ENCODE measurements at regions not wholly inside any gene's neighbourhood (a gene's known extent, or its start where the extent isn't known, plus 50 kb on each side); places are given as distances from the start of the nearest gene placed in this dataset.

DNA sequence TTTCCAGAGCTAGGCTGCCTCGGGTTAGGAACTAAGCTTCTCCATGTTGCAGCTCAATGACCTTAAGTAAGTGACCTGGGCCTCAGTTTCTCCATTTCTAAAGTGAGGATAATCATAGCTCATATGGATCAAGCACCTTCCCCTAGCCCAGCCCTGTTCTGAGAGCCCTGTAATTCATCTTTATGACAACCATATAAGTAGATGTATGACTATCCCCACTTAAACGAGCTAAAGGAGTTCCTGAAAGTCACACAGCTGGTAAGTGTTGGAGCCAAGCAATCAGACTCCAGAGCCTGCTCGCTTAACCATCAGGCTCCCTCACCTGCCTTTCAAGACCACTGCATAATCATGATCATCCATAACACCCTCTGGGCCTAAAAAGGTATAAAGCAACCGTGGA is 135.4 kb downstream of the SP3 start:
- DNase-seq: no peak
- TF ChIP-seq, protein P1, sequence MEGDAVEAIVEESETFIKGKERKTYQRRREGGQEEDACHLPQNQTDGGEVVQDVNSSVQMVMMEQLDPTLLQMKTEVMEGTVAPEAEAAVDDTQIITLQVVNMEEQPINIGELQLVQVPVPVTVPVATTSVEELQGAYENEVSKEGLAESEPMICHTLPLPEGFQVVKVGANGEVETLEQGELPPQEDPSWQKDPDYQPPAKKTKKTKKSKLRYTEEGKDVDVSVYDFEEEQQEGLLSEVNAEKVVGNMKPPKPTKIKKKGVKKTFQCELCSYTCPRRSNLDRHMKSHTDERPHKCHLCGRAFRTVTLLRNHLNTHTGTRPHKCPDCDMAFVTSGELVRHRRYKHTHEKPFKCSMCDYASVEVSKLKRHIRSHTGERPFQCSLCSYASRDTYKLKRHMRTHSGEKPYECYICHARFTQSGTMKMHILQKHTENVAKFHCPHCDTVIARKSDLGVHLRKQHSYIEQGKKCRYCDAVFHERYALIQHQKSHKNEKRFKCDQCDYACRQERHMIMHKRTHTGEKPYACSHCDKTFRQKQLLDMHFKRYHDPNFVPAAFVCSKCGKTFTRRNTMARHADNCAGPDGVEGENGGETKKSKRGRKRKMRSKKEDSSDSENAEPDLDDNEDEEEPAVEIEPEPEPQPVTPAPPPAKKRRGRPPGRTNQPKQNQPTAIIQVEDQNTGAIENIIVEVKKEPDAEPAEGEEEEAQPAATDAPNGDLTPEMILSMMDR (IDR thresholded peaks at IDR 0.05): no peak

DNA sequence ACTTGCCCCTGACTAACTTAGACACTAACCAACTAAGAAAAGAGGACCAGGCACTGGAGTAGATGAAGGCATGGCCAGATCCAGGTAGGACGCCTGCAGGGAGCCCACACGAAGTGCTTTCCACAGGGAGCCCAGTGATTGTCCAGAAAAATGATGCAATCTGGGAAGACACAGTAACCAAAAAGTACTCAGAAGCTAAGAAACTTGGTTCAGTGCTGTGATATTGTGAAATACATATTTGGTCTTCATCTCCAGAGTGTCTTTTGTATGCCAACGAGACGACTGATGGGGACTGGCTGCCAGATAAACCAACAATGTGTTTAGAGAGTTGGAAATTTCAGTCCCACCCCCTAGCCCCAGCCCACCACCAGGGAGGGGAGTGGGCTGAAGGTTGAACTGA is 135.0 kb downstream of the SP3 start:
- no peak overlapping the region for H3K4me3 ChIP-seq
- no peaks in the 10 kb centered on the region for H3K4me1 ChIP-seq
- no peaks in the 10 kb centered on the region for H3K9me3 ChIP-seq
- H3K9ac ChIP-seq (ENCODE audit: low read depth in 2 of 2, low read length in 2 of 2): no peak overlapping the region
- TF ChIP-seq, protein P1 (IDR thresholded peaks at IDR 0.05): no peak
- intact Hi-C loops (cut with DNase I): no loop called here
- no peaks in the 10 kb centered on the region for H3K36me3 ChIP-seq
- DNase-seq: no peak
- H3K27ac ChIP-seq: no peak overlapping the region
- no peaks in the 10 kb centered on the region for H3K27me3 ChIP-seq

More for the DNA sequence above, 135.4 kb downstream of the SP3 start:
- intact Hi-C loops (cut with DNase I): no loop called here
- H3K27ac ChIP-seq: no peak overlapping the region
- no peaks in the 10 kb centered on the region for H3K4me1 ChIP-seq
- H3K27me3 ChIP-seq: no peaks in the 10 kb centered on the region
- no peak overlapping the region for H3K9ac ChIP-seq (ENCODE audit: low read depth in 2 of 2, low read length in 2 of 2)
- no peak overlapping the region for H3K4me3 ChIP-seq
- no peaks in the 10 kb centered on the region for H3K9me3 ChIP-seq
- no peaks in the 10 kb centered on the region for H3K36me3 ChIP-seq

DNA sequence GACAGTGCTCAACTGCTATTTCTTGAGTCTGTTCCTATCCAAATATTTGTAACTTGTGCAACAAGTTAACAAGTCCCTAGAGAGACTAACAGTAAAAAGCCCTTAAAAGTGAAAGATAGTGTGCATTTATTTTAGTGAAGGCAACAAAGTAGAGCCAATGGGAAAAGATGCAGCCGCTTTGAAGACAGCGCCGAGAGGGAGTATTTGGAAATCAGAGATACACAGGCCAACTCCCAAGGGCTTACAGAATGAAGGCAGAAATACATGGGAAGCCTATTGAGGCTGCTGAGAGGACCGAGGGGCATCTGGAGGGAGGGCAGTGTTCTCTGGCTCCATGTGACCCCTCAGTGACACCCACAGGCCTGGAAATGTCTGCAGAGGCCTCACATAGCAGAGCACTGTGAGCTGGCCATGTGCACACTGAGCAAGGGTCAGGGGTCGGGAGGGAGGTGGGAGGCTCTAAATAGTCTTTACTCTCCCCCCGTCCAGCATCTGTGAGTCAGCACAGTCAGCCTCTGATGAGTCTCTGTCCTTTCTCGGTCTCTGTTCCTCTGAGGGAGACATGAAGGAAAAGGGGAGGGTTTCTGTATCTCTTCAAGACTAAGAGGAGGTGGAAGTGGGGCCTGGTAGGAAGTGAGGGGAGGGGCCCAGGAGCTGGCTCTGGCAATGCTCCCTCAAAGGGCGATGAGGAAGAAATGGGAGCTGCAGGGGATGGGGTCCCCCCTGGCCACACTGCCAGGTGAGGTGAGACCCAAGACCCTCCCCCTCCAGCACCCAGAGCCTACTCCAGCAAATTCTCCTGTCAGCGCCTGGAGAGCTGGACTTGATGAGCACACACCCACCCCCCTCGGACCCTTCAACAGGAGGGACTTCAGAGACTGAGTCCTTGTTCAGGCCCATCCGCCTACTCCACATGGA is 133.6 kb downstream of the SP3 start:
- Histone ChIP-seq H3K36me3 (no peaks in the 10 kb centered on the region), H3K4me3 (no peak overlapping the region), H3K9ac (ENCODE audit: low read depth in 2 of 2, low read length in 2 of 2) (no peak overlapping the region), H3K9me3 (no peaks in the 10 kb centered on the region), H3K27ac (no peak overlapping the region), H3K4me1 (no peaks in the 10 kb centered on the region), H3K27me3 (no peaks in the 10 kb centered on the region)
- TF ChIP-seq, protein P1 (IDR thresholded peaks at IDR 0.05): no peak
- peak; percentile 35 for DNase-seq
- intact Hi-C loops (cut with DNase I): no loop called here

DNA sequence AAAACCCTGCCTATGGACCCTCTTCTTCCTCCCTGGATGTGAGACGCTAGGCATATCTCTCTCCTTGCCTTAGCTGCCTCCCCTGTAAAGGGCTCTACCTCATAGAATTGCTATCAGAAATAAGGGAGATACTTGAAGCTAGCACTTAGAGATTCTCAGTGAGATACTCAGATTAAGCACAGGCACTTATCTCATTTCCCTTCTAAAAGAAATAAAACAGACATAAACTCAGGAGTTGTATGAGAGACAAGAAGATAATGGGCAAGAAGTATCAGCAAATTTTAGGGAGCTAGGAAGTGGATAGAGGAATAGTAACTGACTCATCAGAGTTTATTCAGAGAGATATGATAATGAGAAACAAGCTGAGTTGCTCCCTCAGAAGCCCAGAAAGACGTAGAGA is 131.0 kb downstream of the SP3 start:
- Histone ChIP-seq H3K4me1 (no peaks in the 10 kb centered on the region), H3K27ac (no peak overlapping the region), H3K27me3 (no peaks in the 10 kb centered on the region), H3K4me3 (no peak overlapping the region), H3K9ac (ENCODE audit: low read depth in 2 of 2, low read length in 2 of 2) (no peak overlapping the region), H3K9me3 (no peaks in the 10 kb centered on the region), H3K36me3 (no peaks in the 10 kb centered on the region)
- TF ChIP-seq, protein P1 (IDR thresholded peaks at IDR 0.05): no peak
- intact Hi-C loops (cut with DNase I): no loop called here
- no peak for DNase-seq

DNA sequence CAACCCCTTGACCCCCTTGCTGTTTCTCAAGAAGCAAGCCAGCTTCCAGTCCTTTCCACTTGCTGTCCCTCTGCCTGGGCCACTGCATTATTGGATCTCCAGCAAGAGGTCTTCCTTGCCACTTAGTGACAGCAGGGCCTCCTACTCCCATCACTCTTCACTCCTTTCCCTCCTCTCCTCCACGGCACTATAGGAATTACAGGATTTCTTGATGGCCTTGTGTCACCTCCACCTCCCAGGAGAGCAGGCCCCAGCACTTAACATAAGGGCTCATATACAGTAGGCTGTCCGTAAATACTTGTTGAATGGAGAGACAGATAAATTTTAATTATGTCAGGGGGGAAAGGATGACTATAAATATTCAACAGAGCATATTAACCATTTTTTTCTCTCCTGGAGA is 129.4 kb downstream of the SP3 start:
- Histone ChIP-seq H3K36me3 (no peaks in the 10 kb centered on the region), H3K9ac (ENCODE audit: low read depth in 2 of 2, low read length in 2 of 2) (no peak overlapping the region), H3K27me3 (no peaks in the 10 kb centered on the region), H3K4me1 (no peaks in the 10 kb centered on the region), H3K4me3 (no peak overlapping the region), H3K27ac (no peak overlapping the region), H3K9me3 (no peaks in the 10 kb centered on the region)
- intact Hi-C loops (cut with DNase I): no loop called here
- no peak for DNase-seq
- TF ChIP-seq, protein P1 (IDR thresholded peaks at IDR 0.05): no peak

Data from colonic mucosa (tissue), 4 donors.